Right atrium auricular region (tissue), 2 donors: ENCODE measurements at regions not wholly inside any gene's neighbourhood (a gene's known extent, or its start where the extent isn't known, plus 50 kb on each side); places are given as distances from the start of the nearest gene placed in this dataset.

Experiments used
- DNase-seq: peaks from one replicate; pipeline ENCODE4 v3.0.0-alpha.2; 2019; ENCODE audit warnings: low spot score
- H3K27ac ChIP-seq, 2 donors: fragments of 200-600 bp; sonication (generic); 1 replicate in 1 of 2; 2 replicates in 1 of 2; pipeline ENCODE4 v1.5.1; 2016 to 2019
- H3K27me3 ChIP-seq, 2 donors: fragments of 200-600 bp; sonication (generic); one replicate each; pipeline versions ENCODE4 v1.5.1 to v1.6.0; 2017 to 2019
- H3K36me3 ChIP-seq: fragments of 200-600 bp; sonication (generic); one replicate; pipeline ENCODE4 v1.5.1; 2016
- H3K4me1 ChIP-seq, 2 donors: fragments of 200-600 bp; sonication (generic); one replicate each; pipeline versions ENCODE4 v1.5.1 to v1.6.0; 2017 to 2019
- H3K4me3 ChIP-seq, 2 donors: fragments of 200-600 bp; sonication (generic); 1 replicate in 1 of 2; 2 replicates in 1 of 2; pipeline ENCODE4 v1.5.1; 2017 to 2019; ENCODE audit warnings: mild to moderate bottlenecking in 1 of 2, moderate library complexity in 1 of 2
- H3K9me3 ChIP-seq, 2 donors: fragments of 200-600 bp; sonication (generic); one replicate each; pipeline ENCODE4 v1.5.1; 2019
- CTCF ChIP-seq, 2 donors: fragments of 200-600 bp; sonication (generic); IDR thresholded peaks; one replicate each; pipeline ENCODE4 v1.5.1; 2019; ENCODE audit warnings: antibody characterized with exemption in 2 of 2

GRCh38 chr2:195408811-195409210 is 248.2 kb upstream of the SLC39A10 start:
- Histone ChIP-seq H3K4me1 (no peaks in the 10 kb centered on the region), H3K36me3 (no peaks in the 10 kb centered on the region), H3K27ac (no peak overlapping the region), H3K27me3 (no peaks in the 10 kb centered on the region), H3K4me3 (no peak overlapping the region), H3K9me3 (no peaks in the 10 kb centered on the region)
- no peak for DNase-seq
- no peak for TF ChIP-seq CTCF (IDR thresholded peaks at IDR 0.05)

DNA sequence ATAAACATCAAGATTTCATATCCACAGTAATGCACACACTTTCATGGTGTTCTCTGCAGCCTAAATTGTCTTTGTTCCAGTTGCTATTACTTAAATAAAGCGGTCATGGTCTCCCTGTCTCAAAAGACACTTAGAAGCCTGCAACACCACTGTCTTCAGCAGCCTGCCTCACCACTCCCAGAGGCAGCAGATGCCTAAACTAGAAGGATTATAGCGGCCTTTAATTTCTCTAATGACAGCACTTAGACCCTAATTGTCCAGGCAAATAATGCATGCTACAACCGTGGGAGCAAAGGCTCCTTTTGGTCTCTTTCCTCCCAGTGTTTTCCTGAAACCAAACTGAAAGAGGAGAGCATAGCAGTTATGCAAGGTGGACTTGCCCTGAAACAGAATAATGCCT is 248.8 kb upstream of the SLC39A10 start:
- H3K9me3 ChIP-seq = no peaks in the 10 kb centered on the region
- H3K27ac ChIP-seq = no peak overlapping the region
- H3K4me1 ChIP-seq = no peaks in the 10 kb centered on the region
- no peaks in the 10 kb centered on the region for H3K36me3 ChIP-seq
- no peak for TF ChIP-seq CTCF (IDR thresholded peaks at IDR 0.05)
- no peaks in the 10 kb centered on the region for H3K27me3 ChIP-seq
- DNase-seq = no peak
- H3K4me3 ChIP-seq = no peak overlapping the region

DNA sequence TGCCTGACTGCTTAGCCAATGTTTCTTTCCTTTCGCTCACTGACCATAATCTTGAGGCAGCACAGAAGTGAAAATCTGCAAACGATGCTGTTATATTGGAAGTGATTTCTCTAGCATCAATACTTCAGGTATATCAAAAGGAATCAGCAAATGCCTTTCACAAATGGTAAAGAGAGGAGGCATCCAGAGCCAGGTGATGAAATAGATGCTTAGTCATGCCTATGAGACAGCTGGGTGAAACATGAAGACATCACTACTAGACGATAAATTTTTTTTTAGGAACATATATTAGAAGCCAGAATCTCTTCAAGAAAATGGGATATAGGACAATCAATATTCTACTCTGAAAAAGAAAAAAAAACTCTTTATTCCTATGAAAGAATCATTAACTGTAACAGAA is 249.2 kb upstream of the SLC39A10 start:
- H3K27ac ChIP-seq = no peak overlapping the region
- no peak overlapping the region for H3K4me3 ChIP-seq
- H3K36me3 ChIP-seq = no peaks in the 10 kb centered on the region
- no peak for TF ChIP-seq CTCF (IDR thresholded peaks at IDR 0.05)
- DNase-seq = no peak
- no peaks in the 10 kb centered on the region for H3K27me3 ChIP-seq
- no peaks in the 10 kb centered on the region for H3K4me1 ChIP-seq
- no peaks in the 10 kb centered on the region for H3K9me3 ChIP-seq

- DNase-seq = no peak
- Histone ChIP-seq H3K9me3 (no peaks in the 10 kb centered on the region), H3K4me1 (no peaks in the 10 kb centered on the region), H3K27me3 (no peaks in the 10 kb centered on the region), H3K36me3 (no peaks in the 10 kb centered on the region), H3K27ac (no peak overlapping the region), H3K4me3 (no peak overlapping the region)
- no peak for TF ChIP-seq CTCF (IDR thresholded peaks at IDR 0.05)
These were observed 250.0 kb upstream of the SLC39A10 start for GRCh38 chr2:195406886-195407603.

DNA sequence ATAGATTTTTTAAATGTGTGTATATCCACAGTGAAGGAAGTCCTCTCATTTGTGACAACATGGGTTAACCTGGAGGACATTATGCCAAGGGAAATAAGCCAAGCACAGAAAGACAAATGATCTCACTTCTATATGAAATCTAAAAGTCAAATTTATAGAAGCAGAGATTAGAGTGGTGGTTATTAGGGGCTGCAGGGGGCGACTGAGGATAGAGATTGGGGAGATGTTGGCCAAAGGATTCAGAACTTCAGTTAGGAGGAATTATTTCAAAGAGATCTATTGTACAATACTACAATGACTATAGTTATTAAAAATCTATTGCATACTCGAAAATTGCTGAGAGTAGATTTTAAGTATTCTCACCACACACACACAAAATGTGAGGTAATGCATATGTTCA is 252.4 kb upstream of the SLC39A10 start:
- Histone ChIP-seq H3K4me3 (no peak overlapping the region), H3K9me3 (no peaks in the 10 kb centered on the region), H3K27ac (no peak overlapping the region), H3K36me3 (no peaks in the 10 kb centered on the region), H3K4me1 (no peaks in the 10 kb centered on the region), H3K27me3 (no peaks in the 10 kb centered on the region)
- no peak for TF ChIP-seq CTCF (IDR thresholded peaks at IDR 0.05)
- no peak for DNase-seq

- no peaks in the 10 kb centered on the region for H3K4me1 ChIP-seq
- no peaks in the 10 kb centered on the region for H3K27me3 ChIP-seq
- H3K36me3 ChIP-seq = no peaks in the 10 kb centered on the region
- no peak overlapping the region for H3K27ac ChIP-seq
- H3K9me3 ChIP-seq = no peaks in the 10 kb centered on the region
- no peak for DNase-seq
- TF ChIP-seq CTCF (IDR thresholded peaks at IDR 0.05) = no peak
- no peak overlapping the region for H3K4me3 ChIP-seq
These were observed 260.5 kb upstream of the SLC39A10 start for GRCh38 chr2:195396479-195396878.
